CD14-positive monocyte (primary cell): ENCODE measurements at regions not wholly inside any gene's neighbourhood (a gene's known extent, or its start where the extent isn't known, plus 50 kb on each side); places are given as distances from the start of the nearest gene placed in this dataset.

Experiments used
- DNase-seq, 3 donors: peaks; one replicate each; pipeline ENCODE4 v3.0.0-alpha.2; 2011 to 2022
- H2AFZ ChIP-seq: 2 replicates; pipeline ENCODE4 v1.6.0; 2012; ENCODE audit warnings: mild to moderate bottlenecking, low read depth, low read length, inconsistent platforms; ENCODE audit not compliant: insufficient read depth, poor library complexity, severe bottlenecking
- H3K27ac ChIP-seq, 2 donors: 1 replicate in 1 of 2; 2 replicates in 1 of 2; pipeline ENCODE4 v1.5.1; 2012 to 2013; ENCODE audit warnings: low read length in 2 of 2, control low read depth in 1 of 2, inconsistent platforms in 1 of 2, low read depth in 1 of 2, mild to moderate bottlenecking in 1 of 2
- H3K27me3 ChIP-seq, 2 donors: one replicate each; pipeline versions ENCODE4 v1.6.0 to v1.6.1; 2011 to 2013; ENCODE audit warnings: low read length in 2 of 2; ENCODE audit not compliant: control insufficient read depth in 2 of 2, insufficient read depth in 2 of 2
- H3K36me3 ChIP-seq, 2 donors: replicated peaks in 1 of 2; 1 replicate in 1 of 2; 2 replicates in 1 of 2; pipeline versions ENCODE4 v1.5.1 to v1.6.1; 2012 to 2013; ENCODE audit warnings: low read length in 2 of 2, control low read depth in 1 of 2, inconsistent platforms in 1 of 2, mild to moderate bottlenecking in 1 of 2; ENCODE audit not compliant: insufficient read depth in 2 of 2, control insufficient read depth in 1 of 2
- H3K4me1 ChIP-seq, 2 donors: 1 replicate in 1 of 2; 2 replicates in 1 of 2; pipeline versions ENCODE4 v1.5.1 to v1.6.1; 2012 to 2013; ENCODE audit warnings: low read length in 2 of 2, control low read depth in 1 of 2, inconsistent platforms in 1 of 2, mild to moderate bottlenecking in 1 of 2, moderate library complexity in 1 of 2; ENCODE audit not compliant: insufficient read depth in 2 of 2, control insufficient read depth in 1 of 2
- H3K4me2 ChIP-seq: replicated peaks from 2 replicates; pipeline ENCODE3; 2012; ENCODE audit warnings: low read length, moderate library complexity, mild to moderate bottlenecking; ENCODE audit not compliant: poor library complexity, severe bottlenecking; ENCODE audit errors: extremely low read depth
- H3K4me3 ChIP-seq, 3 experiments: fragments of 200-600 bp in 1 of 3; sonication (generic) in 1 of 3; replicated peaks in 1 of 3; 1 replicate in 2 of 3; 2 replicates in 1 of 3; pipeline ENCODE4 v1.5.1; 2011 to 2013; ENCODE audit warnings: low read length in 3 of 3, mild to moderate bottlenecking in 3 of 3, control low read depth in 2 of 3, low read depth in 2 of 3, inconsistent platforms in 1 of 3, moderate library complexity in 1 of 3
- H3K79me2 ChIP-seq: 2 replicates; pipeline ENCODE4 v1.6.0; 2012; ENCODE audit warnings: mild to moderate bottlenecking, control low read depth, inconsistent platforms, low read length, moderate library complexity; ENCODE audit not compliant: insufficient read depth
- H3K9ac ChIP-seq: 2 replicates; pipeline ENCODE4 v1.6.0; 2017; ENCODE audit warnings: low read length, mild to moderate bottlenecking; ENCODE audit not compliant: insufficient read depth, poor library complexity, severe bottlenecking
- H3K9me3 ChIP-seq, 2 donors: replicated peaks in 1 of 2; 1 replicate in 1 of 2; 2 replicates in 1 of 2; pipeline versions ENCODE4 v1.5.1 to v1.6.1; 2012 to 2013; ENCODE audit warnings: low read length in 2 of 2, control low read depth in 1 of 2; ENCODE audit not compliant: control insufficient read depth in 1 of 2, insufficient read depth in 1 of 2
- H4K20me1 ChIP-seq: 2 replicates; pipeline ENCODE4 v1.6.0; 2012; ENCODE audit warnings: mild to moderate bottlenecking, low read length, control low read depth, moderate library complexity; ENCODE audit not compliant: insufficient read depth
- H3K27ac Mint-ChIP-seq, 7 donors: one replicate each; pipeline ENCODE4 v1.8.0; 2020; ENCODE audit warnings: mild to moderate bottlenecking in 7 of 7, mixed read lengths in 7 of 7, moderate library complexity in 6 of 7, inconsistent platforms in 2 of 7
- H3K27me3 Mint-ChIP-seq, 3 donors: one replicate each; pipeline ENCODE4 v1.8.0; 2021 to 2022; ENCODE audit warnings: low read depth in 3 of 3, mild to moderate bottlenecking in 3 of 3, mixed read lengths in 3 of 3, moderate library complexity in 3 of 3, inconsistent platforms in 1 of 3
- H3K36me3 Mint-ChIP-seq, 2 donors: one replicate each; pipeline ENCODE4 v1.8.0; 2020; ENCODE audit warnings: mixed read lengths in 2 of 2, inconsistent platforms in 1 of 2, mild to moderate bottlenecking in 1 of 2
- H3K4me1 Mint-ChIP-seq: one replicate; pipeline ENCODE4 v1.8.0; 2020; ENCODE audit warnings: mild to moderate bottlenecking, mixed read lengths
- H3K4me3 Mint-ChIP-seq, 2 donors: one replicate each; pipeline ENCODE4 v1.8.0; 2020; ENCODE audit warnings: mild to moderate bottlenecking in 2 of 2, mixed read lengths in 2 of 2, moderate library complexity in 1 of 2
- H3K9me3 Mint-ChIP-seq, 7 donors: one replicate each; pipeline ENCODE4 v1.8.0; 2020 to 2022; ENCODE audit warnings: mixed read lengths in 7 of 7, mild to moderate bottlenecking in 6 of 7, moderate library complexity in 6 of 7, inconsistent platforms in 2 of 7
- WGBS: methylation state at CpG from one replicate; pipeline ENCODE4 v1.1.5; 2013; ENCODE audit warnings: missing lambda C conversion rate; ENCODE audit not compliant: insufficient coverage; 5-methylcytosine and 5-hydroxymethylcytosine counted together
- intact Hi-C, 2 donors: fragments of 100-400 bp; cut with micrococcal nuclease; formaldehyde crosslinking; loops; one replicate each; pipeline versions ENCODE4 v1.15.0 to v1.15.1; 2023
- TF ChIP-seq, protein P1 (sequence below): fragments of 200-600 bp; IDR thresholded peaks from one replicate; pipeline ENCODE4 v1.8.0; 2022; ENCODE audit warnings: antibody characterized with exemption, mild to moderate bottlenecking

DNA sequence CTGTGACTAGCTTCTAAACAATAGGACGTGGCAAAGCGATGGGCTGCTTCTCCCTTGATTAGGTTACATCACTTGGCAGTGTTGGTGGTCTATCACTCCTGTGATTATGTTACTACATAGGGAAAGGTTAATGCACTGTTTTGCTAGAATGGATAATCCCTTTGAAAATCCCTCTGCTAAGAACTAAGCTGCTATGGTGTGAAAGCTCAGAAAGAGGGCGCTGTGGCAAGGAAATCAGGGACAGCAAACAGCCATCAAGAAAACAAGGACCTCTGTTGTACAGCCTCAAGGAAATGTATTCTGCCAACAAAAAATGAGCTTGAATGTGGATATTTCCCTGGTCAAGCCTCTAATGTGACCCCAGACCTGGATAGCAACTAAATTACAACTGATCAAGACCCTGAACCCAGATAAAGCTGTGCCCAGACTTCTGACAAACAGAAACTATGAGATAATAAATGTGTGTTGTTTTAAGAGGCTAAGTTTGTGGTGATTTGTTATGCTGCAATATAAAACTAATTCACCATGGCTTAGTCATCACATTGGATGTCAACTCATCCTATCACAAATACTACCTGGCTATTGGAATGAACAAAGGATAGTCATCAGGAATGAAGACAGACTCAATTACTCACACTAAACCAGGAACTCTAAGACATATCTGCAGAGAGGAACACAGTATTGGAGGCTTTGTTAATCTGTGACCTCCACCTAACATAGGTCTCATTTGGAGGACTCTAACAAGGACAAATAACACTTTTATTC, 1215.9 kb downstream of the EFNA5 start:
- Mint-ChIP-seq H3K4me3 (no peak overlapping the region), H3K4me1 (no peaks in the 10 kb centered on the region), H3K9me3 (peaks cover 0 to 3% (median 0%) of the 10 kb centered on the region in 7 donors), H3K36me3 (no peaks in the 10 kb centered on the region), H3K27ac (no peak overlapping the region), H3K27me3 (no peaks in the 10 kb centered on the region)
- Histone ChIP-seq H4K20me1 (no peaks in the 10 kb centered on the region), H3K4me2 (no peak overlapping the region), H2AFZ (no peak overlapping the region), H3K36me3 (no peaks in the 10 kb centered on the region), H3K27ac (no peak overlapping the region), H3K4me1 (no peaks in the 10 kb centered on the region), H3K9me3 (no peaks in the 10 kb centered on the region), H3K9ac (no peak overlapping the region), H3K79me2 (no peaks in the 10 kb centered on the region), H3K27me3 (no peaks in the 10 kb centered on the region), H3K4me3 (no peak overlapping the region)
- TF ChIP-seq, protein P1, sequence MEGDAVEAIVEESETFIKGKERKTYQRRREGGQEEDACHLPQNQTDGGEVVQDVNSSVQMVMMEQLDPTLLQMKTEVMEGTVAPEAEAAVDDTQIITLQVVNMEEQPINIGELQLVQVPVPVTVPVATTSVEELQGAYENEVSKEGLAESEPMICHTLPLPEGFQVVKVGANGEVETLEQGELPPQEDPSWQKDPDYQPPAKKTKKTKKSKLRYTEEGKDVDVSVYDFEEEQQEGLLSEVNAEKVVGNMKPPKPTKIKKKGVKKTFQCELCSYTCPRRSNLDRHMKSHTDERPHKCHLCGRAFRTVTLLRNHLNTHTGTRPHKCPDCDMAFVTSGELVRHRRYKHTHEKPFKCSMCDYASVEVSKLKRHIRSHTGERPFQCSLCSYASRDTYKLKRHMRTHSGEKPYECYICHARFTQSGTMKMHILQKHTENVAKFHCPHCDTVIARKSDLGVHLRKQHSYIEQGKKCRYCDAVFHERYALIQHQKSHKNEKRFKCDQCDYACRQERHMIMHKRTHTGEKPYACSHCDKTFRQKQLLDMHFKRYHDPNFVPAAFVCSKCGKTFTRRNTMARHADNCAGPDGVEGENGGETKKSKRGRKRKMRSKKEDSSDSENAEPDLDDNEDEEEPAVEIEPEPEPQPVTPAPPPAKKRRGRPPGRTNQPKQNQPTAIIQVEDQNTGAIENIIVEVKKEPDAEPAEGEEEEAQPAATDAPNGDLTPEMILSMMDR, result no peak
- intact Hi-C loops, result no loop called here
- WGBS, result 14% methylated on average over 1 of the region's 3 CpGs
- DNase-seq, result no peak

DNA sequence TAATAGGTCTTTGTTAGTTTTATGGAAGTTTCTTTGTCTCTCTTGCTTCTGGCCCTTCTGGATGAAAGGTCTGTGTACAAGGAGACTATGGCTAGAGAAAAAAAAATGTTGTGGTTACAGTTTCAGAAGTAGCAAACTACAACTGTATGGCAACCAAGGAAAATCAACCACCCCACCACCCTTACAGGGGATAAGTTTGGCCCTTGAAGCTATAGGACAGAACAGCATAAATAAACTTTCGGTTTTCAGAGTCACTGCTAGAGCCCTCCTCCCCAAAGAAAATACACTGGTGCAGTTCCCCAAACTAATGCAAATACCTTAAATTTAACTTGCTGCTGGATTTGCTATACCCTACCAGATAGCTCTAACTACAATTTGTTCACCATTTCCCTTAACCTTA, 1216.7 kb downstream of the EFNA5 start:
- H3K9me3 Mint-ChIP-seq, result peaks cover 0 to under 1% (median 0%) of the 10 kb centered on the region in 7 donors
- no peaks in the 10 kb centered on the region for H3K4me1 ChIP-seq
- no peaks in the 10 kb centered on the region for H4K20me1 ChIP-seq
- H3K4me3 ChIP-seq, result no peak overlapping the region
- H3K9ac ChIP-seq, result no peak overlapping the region
- H3K36me3 Mint-ChIP-seq, result no peaks in the 10 kb centered on the region
- TF ChIP-seq, protein P1, result no peak
- H3K4me2 ChIP-seq, result no peak overlapping the region
- H3K9me3 ChIP-seq, result no peaks in the 10 kb centered on the region
- H3K27me3 ChIP-seq, result no peaks in the 10 kb centered on the region
- H3K36me3 ChIP-seq, result no peaks in the 10 kb centered on the region
- H3K79me2 ChIP-seq, result no peaks in the 10 kb centered on the region
- no peak overlapping the region for H2AFZ ChIP-seq
- no peak overlapping the region for H3K27ac ChIP-seq
- DNase-seq, result no peak
- intact Hi-C loops, result no loop called here
- WGBS, result 100% methylated on average over 1 of the region's 1 CpG
- H3K27ac Mint-ChIP-seq, result no peak overlapping the region
- no peak overlapping the region for H3K4me3 Mint-ChIP-seq
- H3K27me3 Mint-ChIP-seq, result no peaks in the 10 kb centered on the region
- no peaks in the 10 kb centered on the region for H3K4me1 Mint-ChIP-seq
